ENCODE measurements at regions not wholly inside any gene's neighbourhood (a gene's known extent, or its start where the extent isn't known, plus 50 kb on each side); places are given as distances from the start of the nearest gene placed in this dataset.

GRCh38 chr3:176415661-176416295 is 781.5 kb downstream of the TBL1XR1 start:
- TF ChIP-seq CTCF (IDR thresholded peaks at IDR 0.05; ENCODE audit: insufficient read depth, low read length): no peak
- no peak overlapping the region for H3K4me3 ChIP-seq (ENCODE audit: low read depth, low read length)

GRCh38 chr3:176412771-176413170 is 784.5 kb downstream of the TBL1XR1 start:
- DNase-seq (ENCODE audit: low read depth): no peak
- TF ChIP-seq CTCF (IDR thresholded peaks at IDR 0.05; ENCODE audit: insufficient read depth, low read length): no peak
- no peak overlapping the region for H3K4me3 ChIP-seq (ENCODE audit: low read depth, low read length)

More at GRCh38 chr3:176415661-176416295, 781.5 kb downstream of the TBL1XR1 start:
- DNase-seq (ENCODE audit: low read depth): no peak

- H3K4me3 ChIP-seq (ENCODE audit: low read depth, low read length): no peak overlapping the region
- no peak for DNase-seq (ENCODE audit: low read depth)
- TF ChIP-seq CTCF (IDR thresholded peaks at IDR 0.05; ENCODE audit: insufficient read depth, low read length): no peak
Observed at GRCh38 chr3:176403531-176403930, 793.8 kb downstream of the TBL1XR1 start.

GRCh38 chr3:176401211-176401610 is 796.1 kb downstream of the TBL1XR1 start:
- H3K4me3 ChIP-seq (ENCODE audit: low read depth, low read length): no peak overlapping the region
- TF ChIP-seq CTCF (IDR thresholded peaks at IDR 0.05; ENCODE audit: insufficient read depth, low read length): no peak
- DNase-seq (ENCODE audit: low read depth): no peak

- no peak overlapping the region for H3K4me3 ChIP-seq (ENCODE audit: low read depth, low read length)
- no peak for TF ChIP-seq CTCF (IDR thresholded peaks at IDR 0.05; ENCODE audit: insufficient read depth, low read length)
- no peak for DNase-seq (ENCODE audit: low read depth)
Observed at GRCh38 chr3:176399193-176399592, 798.1 kb downstream of the TBL1XR1 start.

DNA sequence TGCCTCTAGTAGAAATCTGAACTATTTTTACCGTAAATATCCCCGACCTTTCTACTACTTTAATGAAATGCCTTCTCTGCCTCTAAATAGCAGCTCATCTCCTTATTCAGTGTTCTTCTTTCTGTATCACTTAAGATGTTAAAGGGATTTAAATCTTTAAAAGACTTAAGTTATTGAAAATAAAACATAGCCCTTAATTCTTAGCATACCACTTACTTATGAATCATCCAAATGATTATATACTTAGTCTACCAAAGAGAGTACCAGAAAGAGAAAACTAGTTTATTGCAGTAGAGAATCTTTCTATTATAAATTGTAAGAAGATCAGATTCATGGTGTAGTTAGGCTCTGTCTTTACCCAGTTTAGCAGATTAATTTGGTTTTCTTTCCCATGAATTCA is 802.0 kb downstream of the TBL1XR1 start:
- no peak for TF ChIP-seq CTCF (IDR thresholded peaks at IDR 0.05; ENCODE audit: insufficient read depth, low read length)
- no peak overlapping the region for H3K4me3 ChIP-seq (ENCODE audit: low read depth, low read length)
- no peak for DNase-seq (ENCODE audit: low read depth)

- H3K4me3 ChIP-seq (ENCODE audit: low read depth, low read length): no peak overlapping the region
- DNase-seq (ENCODE audit: low read depth): no peak
- no peak for TF ChIP-seq CTCF (IDR thresholded peaks at IDR 0.05; ENCODE audit: insufficient read depth, low read length)
Observed at GRCh38 chr3:176378789-176379188, 818.5 kb downstream of the TBL1XR1 start.
